K562 (cell line): ENCODE measurements at regions not wholly inside any gene's neighbourhood (a gene's known extent, or its start where the extent isn't known, plus 50 kb on each side); places are given as distances from the start of the nearest gene placed in this dataset.

Source experiments
- CBX5 ChIP-seq: IDR thresholded peaks from 2 replicates; pipeline ENCODE4 v1.6.1; 2014; ENCODE audit warnings: low read depth, borderline replicate concordance
- FOXA3 ChIP-seq, 2 experiments: fragments of 450-650 bp in 1 of 2; sonication (generic) in 1 of 2; formaldehyde crosslinking; IDR thresholded peaks in 1 of 2; conservative IDR thresholded peaks in 1 of 2; 2 replicates each; pipeline versions ENCODE4 v1.4.0 to v1.8.0; 2020 to 2022; ENCODE audit warnings: mild to moderate bottlenecking in 2 of 2, missing genetic modification reagents in 1 of 2
- GABPA ChIP-seq: fragments of 200-800 bp; sonication (Bioruptor generic); conservative IDR thresholded peaks from 2 replicates; pipeline ENCODE4 v1.6.1; 2016; ENCODE audit warnings: low read depth, missing genetic modification characterization, missing compliant biosample characterization
- ID3 ChIP-seq, 2 experiments: fragments of 250-450 bp in 1 of 2; fragments of 450-650 bp in 1 of 2; sonication (Bioruptor Pico) in 1 of 2; IDR thresholded peaks; 2 replicates each; pipeline versions ENCODE4 v1.6.1 to v1.8.0; 2016 to 2021; ENCODE audit warnings: mild to moderate bottlenecking in 2 of 2, moderate library complexity in 2 of 2, missing compliant biosample characterization in 1 of 2, missing genetic modification characterization in 1 of 2
- MCM3 ChIP-seq: fragments of 450-650 bp; IDR thresholded peaks from 2 replicates; pipeline ENCODE4 v1.6.1; 2016
- NRF1 ChIP-seq, 2 experiments: fragments of 450-650 bp; IDR thresholded peaks in 1 of 2; conservative IDR thresholded peaks in 1 of 2; 2 replicates each; pipeline ENCODE4 v1.6.1; 2014; ENCODE audit warnings: mild to moderate bottlenecking in 2 of 2
- POLR2AphosphoS5 ChIP-seq: IDR thresholded peaks from 2 replicates; pipeline ENCODE4 v1.6.1; 2011; ENCODE audit warnings: mild to moderate bottlenecking, low read depth, low read length, moderate library complexity; ENCODE audit not compliant: control insufficient read depth, insufficient read depth
- PURB ChIP-seq: sonication (generic); formaldehyde crosslinking; IDR thresholded peaks from 2 replicates; pipeline ENCODE4 v1.9.0; 2021; ENCODE audit warnings: low read depth, mild to moderate bottlenecking, missing genetic modification reagents
- TCF7 ChIP-seq: sonication (generic); IDR thresholded peaks from 2 replicates; pipeline ENCODE4 v1.6.1; 2016; ENCODE audit warnings: antibody characterized with exemption, borderline replicate concordance
- ZC3H11A ChIP-seq: IDR thresholded peaks from 2 replicates; pipeline ENCODE4 v1.6.1; 2012; ENCODE audit warnings: low read depth, low read length, improper control_type of control experiment
- ZFX ChIP-seq: sonication (generic); formaldehyde crosslinking; IDR thresholded peaks from 2 replicates; pipeline ENCODE4 v1.8.0; 2022; ENCODE audit warnings: mild to moderate bottlenecking, missing genetic modification reagents, moderate library complexity
- ZKSCAN1 ChIP-seq: fragments of 150-350 bp; IDR thresholded peaks from 2 replicates; pipeline ENCODE4 v1.6.1; 2016; ENCODE audit warnings: low read depth, low read length
- ZNF184 ChIP-seq: sonication (generic); formaldehyde crosslinking; IDR thresholded peaks from 2 replicates; pipeline ENCODE4 v1.5.0; 2020; ENCODE audit warnings: missing genetic modification reagents

GRCh38 chr3:184481984-184482671, 79.5 kb upstream of the EPHB3 start:
- TF ChIP-seq ID3 (CRISPR knock-in tag; IDR thresholded peaks at IDR 0.05) = no peak
- no peak for TF ChIP-seq ID3 (tag; IDR thresholded peaks at IDR 0.05)
- TF ChIP-seq CBX5 = no peak
- TF ChIP-seq FOXA3 (CRISPR knock-in tag; conservative IDR thresholded peaks at IDR 0.05 in 1 of 2, IDR thresholded peaks at IDR 0.05 in 1 of 2) = no peak
- TF ChIP-seq ZKSCAN1 = no peak
- TF ChIP-seq POLR2AphosphoS5 = no peak
- no peak for TF ChIP-seq MCM3
- no peak for TF ChIP-seq ZFX (CRISPR knock-in tag)
- no peak for TF ChIP-seq PURB
- TF ChIP-seq ZNF184 (CRISPR knock-in tag) = no peak
- TF ChIP-seq GABPA (tag) = no peak
- TF ChIP-seq ZC3H11A = no peak
- no peak for TF ChIP-seq TCF7
- no peak for TF ChIP-seq NRF1 (conservative IDR thresholded peaks at IDR 0.05 in 1 of 2, IDR thresholded peaks at IDR 0.05 in 1 of 2)
